Loucy (cell line): ENCODE measurements at regions not wholly inside any gene's neighbourhood (a gene's known extent, or its start where the extent isn't known, plus 50 kb on each side); places are given as distances from the start of the nearest gene placed in this dataset.

Experiments used
- H2AFZ ChIP-seq: fragments of 200-600 bp; sonication (generic); 2 replicates; pipeline ENCODE4 v1.6.0; 2016; ENCODE audit warnings: antibody characterized with exemption, mild to moderate bottlenecking, low read length, moderate library complexity
- H3F3A ChIP-seq: fragments of 200-600 bp; 2 replicates; pipeline ENCODE4 v1.6.0; 2016; ENCODE audit warnings: antibody characterized with exemption, low read depth, mild to moderate bottlenecking
- H3K27me3 ChIP-seq: fragments of 200-600 bp; sonication (generic); 2 replicates; pipeline ENCODE4 v1.6.1; 2014; ENCODE audit warnings: low read length, mild to moderate bottlenecking; ENCODE audit not compliant: insufficient read depth, poor library complexity, severe bottlenecking
- H3K36me3 ChIP-seq: fragments of 200-600 bp; sonication (generic); 2 replicates; pipeline ENCODE4 v1.6.1; 2016; ENCODE audit warnings: low read length; ENCODE audit not compliant: insufficient read depth
- H3K4me1 ChIP-seq: fragments of 200-600 bp; sonication (generic); 2 replicates; pipeline ENCODE4 v1.5.1; 2014; ENCODE audit warnings: low read length, mild to moderate bottlenecking; ENCODE audit not compliant: insufficient read depth, poor library complexity, severe bottlenecking
- H3K4me2 ChIP-seq: fragments of 200-600 bp; sonication (generic); 2 replicates; pipeline ENCODE4 v1.6.0; 2014; ENCODE audit warnings: antibody characterized with exemption, low read length, low read depth, mild to moderate bottlenecking; ENCODE audit not compliant: poor library complexity, severe bottlenecking
- H3K4me3 ChIP-seq: fragments of 200-600 bp; sonication (generic); 2 replicates; pipeline ENCODE4 v1.5.1; 2014; ENCODE audit warnings: low read length, mild to moderate bottlenecking, mixed read lengths; ENCODE audit not compliant: poor library complexity, severe bottlenecking
- H3K79me2 ChIP-seq: fragments of 200-600 bp; sonication (generic); 2 replicates; pipeline ENCODE4 v1.6.1; 2014; ENCODE audit warnings: low read length; ENCODE audit not compliant: insufficient read depth
- H3K9ac ChIP-seq: fragments of 200-600 bp; sonication (generic); 2 replicates; pipeline ENCODE4 v1.6.0; 2014; ENCODE audit warnings: mild to moderate bottlenecking, low read depth, low read length, moderate library complexity; ENCODE audit not compliant: poor library complexity, severe bottlenecking
- H3K9me2 ChIP-seq: fragments of 200-600 bp; sonication (generic); replicated peaks from 2 replicates; pipeline ENCODE4 v1.6.1; 2016; ENCODE audit warnings: low read depth, low read length, mixed read lengths
- H3K9me3 ChIP-seq: fragments of 200-600 bp; sonication (generic); 2 replicates; pipeline ENCODE4 v1.6.1; 2014; ENCODE audit warnings: mild to moderate bottlenecking, antibody characterized with exemption, low read length, low read depth; ENCODE audit not compliant: insufficient read depth
- H4K20me1 ChIP-seq: fragments of 200-600 bp; sonication (generic); 2 replicates; pipeline ENCODE4 v1.6.0; 2014; ENCODE audit warnings: antibody characterized with exemption, low read length, mild to moderate bottlenecking; ENCODE audit not compliant: insufficient read depth, poor library complexity, severe bottlenecking
- CTCF ChIP-seq: fragments of 200-600 bp; sonication (generic); conservative IDR thresholded peaks from 2 replicates; pipeline ENCODE4 v1.5.1; 2014; ENCODE audit warnings: mild to moderate bottlenecking, antibody characterized with exemption, low read length
- EZH2phosphoT487 ChIP-seq: fragments of 200-600 bp; IDR thresholded peaks from 2 replicates; pipeline ENCODE4 v1.6.1; 2018; ENCODE audit warnings: antibody characterized with exemption, mild to moderate bottlenecking, moderate library complexity, borderline replicate concordance

GRCh38 chr17:14904386-14904785 lies 360.7 kb downstream of the PMP22 start:
- H3K4me2 ChIP-seq: no peak overlapping the region
- TF ChIP-seq EZH2phosphoT487: no peak
- no peak for TF ChIP-seq CTCF
- H3K4me1 ChIP-seq: no peaks in the 10 kb centered on the region
- H3K27me3 ChIP-seq: no peaks in the 10 kb centered on the region
- no peaks in the 10 kb centered on the region for H3K36me3 ChIP-seq
- H3K9me3 ChIP-seq: no peaks in the 10 kb centered on the region
- no peaks in the 10 kb centered on the region for H3K79me2 ChIP-seq
- no peak overlapping the region for H2AFZ ChIP-seq
- no peaks in the 10 kb centered on the region for H3K9me2 ChIP-seq
- no peaks in the 10 kb centered on the region for H3F3A ChIP-seq
- H3K4me3 ChIP-seq: no peak overlapping the region
- no peak overlapping the region for H3K9ac ChIP-seq
- no peaks in the 10 kb centered on the region for H4K20me1 ChIP-seq

- no peaks in the 10 kb centered on the region for H3K9me2 ChIP-seq
- H3K4me1 ChIP-seq: no peaks in the 10 kb centered on the region
- no peak overlapping the region for H3K4me2 ChIP-seq
- no peaks in the 10 kb centered on the region for H3K9me3 ChIP-seq
- no peaks in the 10 kb centered on the region for H3K36me3 ChIP-seq
- H2AFZ ChIP-seq: no peak overlapping the region
- H3K4me3 ChIP-seq: no peak overlapping the region
- H4K20me1 ChIP-seq: no peaks in the 10 kb centered on the region
- H3K9ac ChIP-seq: no peak overlapping the region
- TF ChIP-seq CTCF (no peak), EZH2phosphoT487 (no peak)
- H3F3A ChIP-seq: no peaks in the 10 kb centered on the region
- no peaks in the 10 kb centered on the region for H3K79me2 ChIP-seq
- no peaks in the 10 kb centered on the region for H3K27me3 ChIP-seq
These were observed 361.3 kb downstream of the PMP22 start for GRCh38 chr17:14903854-14904253.

- H3K9ac ChIP-seq: no peak overlapping the region
- H2AFZ ChIP-seq: no peak overlapping the region
- no peaks in the 10 kb centered on the region for H3F3A ChIP-seq
- H3K27me3 ChIP-seq: no peaks in the 10 kb centered on the region
- H3K9me2 ChIP-seq: no peaks in the 10 kb centered on the region
- no peak for TF ChIP-seq CTCF
- no peak for TF ChIP-seq EZH2phosphoT487
- no peaks in the 10 kb centered on the region for H3K9me3 ChIP-seq
- H3K4me2 ChIP-seq: no peak overlapping the region
- H3K79me2 ChIP-seq: no peaks in the 10 kb centered on the region
- no peaks in the 10 kb centered on the region for H3K4me1 ChIP-seq
- no peak overlapping the region for H3K4me3 ChIP-seq
- no peaks in the 10 kb centered on the region for H4K20me1 ChIP-seq
- no peaks in the 10 kb centered on the region for H3K36me3 ChIP-seq
These were observed 362.3 kb downstream of the PMP22 start for GRCh38 chr17:14902803-14903202.
